ENCODE measurements at regions not wholly inside any gene's neighbourhood (a gene's known extent, or its start where the extent isn't known, plus 50 kb on each side); places are given as distances from the start of the nearest gene placed in this dataset.

DNA sequence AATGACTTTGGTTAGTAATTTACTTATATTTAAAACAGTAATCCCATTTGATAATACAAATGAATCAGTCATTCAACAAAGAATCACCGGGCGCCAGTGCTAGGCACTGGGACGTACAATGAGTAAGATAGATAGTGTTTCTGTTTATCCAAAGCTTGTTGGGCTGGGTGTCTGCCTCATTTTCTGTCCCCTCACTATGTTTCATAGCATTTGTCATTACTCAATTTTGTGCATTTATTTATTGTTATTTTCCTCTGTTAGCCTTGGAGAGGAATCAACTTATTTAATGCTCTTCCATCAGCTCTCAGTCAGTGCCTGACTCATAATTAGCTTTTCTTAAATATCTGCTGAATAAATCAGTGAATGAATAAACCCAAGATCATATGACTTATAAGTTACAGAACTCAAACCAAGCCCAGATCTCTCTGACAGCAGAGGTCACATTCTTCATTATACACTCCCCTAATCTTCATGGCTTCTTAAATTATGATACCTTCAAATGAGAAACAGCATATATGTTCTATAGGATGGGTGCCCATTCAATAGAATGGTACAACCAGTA, 86.2 kb downstream of the TSPAN8 start:
- peak; percentile 73 for DNase-seq
- H3K27me3 ChIP-seq, result no peaks in the 10 kb centered on the region
- peaks cover 12% of the 10 kb centered on the region for H3K9me3 ChIP-seq
- no peak overlapping the region for H3K4me3 ChIP-seq
- H3K36me3 ChIP-seq, result no peaks in the 10 kb centered on the region

DNA sequence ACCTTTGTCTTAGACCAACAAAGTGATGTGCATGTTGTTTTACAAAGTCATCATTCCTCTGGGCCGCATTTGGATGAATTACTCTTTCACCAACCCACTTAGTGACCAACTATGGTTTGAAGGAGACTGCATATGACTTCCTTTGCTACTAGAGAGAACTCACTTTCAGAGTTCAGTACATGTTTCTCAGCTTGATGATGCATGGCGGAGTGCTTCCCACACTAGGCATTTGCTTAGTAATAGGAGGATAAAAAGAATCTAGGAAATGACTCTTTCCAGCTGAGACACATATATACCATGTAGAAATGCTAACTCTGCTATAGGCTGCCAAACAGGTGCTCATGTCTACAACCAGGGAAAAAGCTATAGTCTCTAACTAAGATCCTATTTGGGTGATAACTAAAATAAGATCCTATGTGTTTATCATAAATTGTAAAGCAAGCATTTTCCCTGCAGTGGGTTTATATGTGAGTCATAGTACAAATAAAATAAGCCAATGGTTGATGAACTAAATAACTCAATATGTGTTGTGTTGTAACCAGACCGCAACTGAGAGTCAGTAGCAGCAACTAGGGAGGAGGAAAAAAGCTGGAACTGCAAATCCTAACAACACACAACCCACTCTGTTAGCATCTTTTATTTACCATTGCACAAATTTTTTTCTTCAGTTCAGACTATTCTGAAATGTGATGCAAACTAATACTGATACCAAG, 87.2 kb downstream of the TSPAN8 start:
- H3K9me3 ChIP-seq, result peaks cover 6% of the 10 kb centered on the region
- H3K4me3 ChIP-seq, result no peak overlapping the region
- peak; percentile 20 for DNase-seq
- H3K27me3 ChIP-seq, result no peaks in the 10 kb centered on the region
- no peaks in the 10 kb centered on the region for H3K36me3 ChIP-seq

DNA sequence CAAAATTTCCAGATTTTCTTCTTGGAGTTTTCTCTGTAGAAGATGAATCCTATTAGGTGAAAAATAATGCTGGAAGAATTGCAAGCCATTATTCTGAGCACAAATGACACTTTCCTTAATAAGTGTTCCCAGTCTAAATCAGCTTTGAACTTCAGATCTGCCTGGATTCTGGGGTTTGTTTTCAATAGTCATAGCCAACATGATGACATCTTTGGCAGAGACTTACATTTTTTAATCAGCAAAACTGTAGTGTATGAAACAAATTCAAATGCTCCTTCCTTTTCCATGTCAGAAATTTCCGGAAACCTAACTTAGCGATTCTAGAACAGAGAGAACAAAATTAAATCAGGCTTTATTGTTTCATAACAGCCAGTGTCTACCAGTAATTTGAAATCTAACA, 88.5 kb downstream of the TSPAN8 start:
- H3K4me3 ChIP-seq, result no peak overlapping the region
- H3K36me3 ChIP-seq, result no peaks in the 10 kb centered on the region
- no peaks in the 10 kb centered on the region for H3K27me3 ChIP-seq
- no peaks in the 10 kb centered on the region; the same call in none of the 2 replicates for H3K9me3 ChIP-seq
- DNase-seq, result no peak

DNA sequence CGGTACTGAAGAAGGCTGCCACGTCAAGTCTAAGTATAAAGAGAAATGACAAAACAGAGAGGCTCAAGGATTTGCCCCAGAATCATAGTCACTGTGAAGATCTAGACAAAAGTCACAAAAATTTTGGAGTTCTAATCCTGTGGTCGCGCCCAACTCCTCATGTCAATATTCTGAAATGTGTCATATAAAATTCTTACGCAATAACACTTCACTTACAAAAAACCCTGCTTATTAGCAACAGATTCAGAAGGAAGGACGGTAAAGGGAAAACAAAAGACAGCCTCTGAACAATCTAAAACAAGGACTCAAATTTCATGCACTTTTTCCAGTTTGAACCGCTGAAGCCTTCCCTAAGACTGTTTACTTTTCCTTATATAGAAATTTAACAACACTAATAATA, 94.7 kb downstream of the TSPAN8 start:
- Histone ChIP-seq H3K27me3 (no peaks in the 10 kb centered on the region), H3K9me3 (no peaks in the 10 kb centered on the region), H3K36me3 (no peaks in the 10 kb centered on the region), H3K4me3 (no peak overlapping the region)
- no peak for DNase-seq

DNA sequence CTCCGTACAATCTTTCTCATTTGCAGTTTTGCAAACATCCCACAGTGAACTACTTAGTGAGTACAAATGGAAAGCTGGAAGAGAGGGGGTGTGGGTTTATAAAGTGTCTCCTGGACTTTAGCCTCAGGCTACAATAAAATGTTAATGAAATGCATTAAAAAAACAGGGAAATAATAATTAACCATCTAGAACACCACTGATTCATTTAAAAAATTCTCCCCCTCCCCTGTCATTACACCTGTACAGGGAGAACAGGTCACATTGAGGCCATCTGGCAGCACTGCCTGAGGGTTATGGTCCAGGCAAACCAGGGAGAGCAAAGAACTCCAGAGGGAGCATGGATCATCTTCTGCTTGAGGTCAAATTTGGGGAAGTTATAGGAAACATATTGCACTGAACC, 96.3 kb downstream of the TSPAN8 start:
- Histone ChIP-seq H3K4me3 (no peak overlapping the region), H3K27me3 (no peaks in the 10 kb centered on the region), H3K9me3 (no peaks in the 10 kb centered on the region), H3K36me3 (no peaks in the 10 kb centered on the region)
- no peak for DNase-seq

DNA sequence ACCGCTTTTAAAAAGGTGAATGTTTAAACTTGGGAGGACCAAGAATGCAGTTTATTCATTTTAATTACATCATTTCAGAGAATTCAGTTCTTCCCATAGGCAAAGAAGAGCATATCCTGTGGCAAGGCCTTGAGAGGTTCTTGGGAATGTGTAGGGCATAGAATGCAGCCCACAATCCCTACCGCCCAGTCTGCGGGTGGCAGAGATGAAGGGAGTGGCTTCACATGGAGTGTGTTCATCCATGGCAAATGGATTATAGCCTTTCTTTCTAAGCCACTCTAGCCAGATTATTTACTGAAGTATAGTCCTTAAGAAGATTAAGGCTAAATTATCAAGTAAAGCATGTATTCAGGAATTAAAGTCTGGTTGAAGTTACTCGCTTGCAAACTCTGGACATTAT, 97.4 kb downstream of the TSPAN8 start:
- no peaks in the 10 kb centered on the region for H3K36me3 ChIP-seq
- DNase-seq, result no peak
- no peaks in the 10 kb centered on the region for H3K27me3 ChIP-seq
- no peak overlapping the region for H3K4me3 ChIP-seq
- H3K9me3 ChIP-seq, result no peaks in the 10 kb centered on the region

DNA sequence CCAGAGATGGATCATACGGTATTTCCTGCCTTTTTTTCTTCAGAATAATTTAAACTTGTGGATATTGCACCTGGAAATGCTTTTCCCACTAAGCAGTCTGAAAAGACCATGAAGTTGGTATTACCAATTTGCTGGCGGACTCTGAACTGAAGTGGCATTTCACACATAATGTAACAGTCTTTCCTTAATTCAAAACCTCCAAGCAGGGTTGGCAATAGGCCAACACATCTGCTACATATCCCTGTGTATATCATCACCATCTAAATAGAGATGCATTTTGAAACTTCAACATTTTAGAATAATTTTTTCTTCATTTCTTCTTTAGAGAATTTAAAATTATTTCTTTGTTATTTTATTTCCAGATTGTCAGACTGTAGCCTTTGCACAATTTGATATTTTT, 100.5 kb downstream of the TSPAN8 start:
- Histone ChIP-seq H3K9me3 (no peaks in the 10 kb centered on the region), H3K27me3 (no peaks in the 10 kb centered on the region), H3K4me3 (no peak overlapping the region), H3K36me3 (no peaks in the 10 kb centered on the region)
- DNase-seq, result no peak

DNA sequence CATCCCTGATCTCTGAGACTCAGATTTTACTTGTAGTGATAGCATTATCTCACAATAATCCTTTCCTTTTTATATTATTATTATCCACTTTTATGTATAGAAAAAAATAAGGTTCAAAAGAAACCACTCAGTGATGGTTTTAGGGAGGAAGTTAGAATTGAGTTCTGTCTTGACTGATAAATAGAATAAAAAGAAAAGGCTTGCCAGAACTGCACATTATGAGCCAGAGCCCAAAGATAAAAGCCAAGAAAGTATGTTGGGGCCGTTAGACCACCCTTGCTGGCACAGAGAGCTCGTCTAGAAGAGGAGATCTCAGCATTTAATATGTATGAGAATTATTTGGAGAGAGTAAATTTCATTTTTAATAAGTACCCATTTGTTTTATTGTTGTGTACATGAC, 103.2 kb downstream of the TSPAN8 start:
- Histone ChIP-seq H3K9me3 (no peaks in the 10 kb centered on the region), H3K36me3 (no peaks in the 10 kb centered on the region), H3K4me3 (no peak overlapping the region), H3K27me3 (no peaks in the 10 kb centered on the region)
- DNase-seq, result no peak

DNA sequence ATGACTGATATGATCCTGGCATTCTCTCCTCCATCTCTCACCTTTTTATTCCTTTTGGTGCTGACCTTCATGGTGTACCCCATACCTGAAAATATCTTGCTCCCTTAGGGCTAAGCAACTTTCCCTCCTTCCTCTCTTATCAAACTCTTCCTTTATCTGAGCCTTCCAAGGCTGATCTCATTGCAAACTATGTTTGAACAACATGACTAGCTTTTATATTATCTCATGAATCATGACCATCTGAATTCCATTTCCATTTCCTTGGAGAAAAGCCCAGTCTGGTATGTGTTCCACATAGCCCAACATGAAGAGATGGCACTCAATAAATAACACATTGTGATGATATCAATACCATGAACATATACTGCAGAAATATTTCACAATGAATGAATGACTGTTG, 111.6 kb downstream of the TSPAN8 start:
- no peaks in the 10 kb centered on the region for H3K27me3 ChIP-seq
- no peak overlapping the region for H3K4me3 ChIP-seq
- no peak for DNase-seq
- H3K36me3 ChIP-seq, result no peaks in the 10 kb centered on the region
- H3K9me3 ChIP-seq, result no peaks in the 10 kb centered on the region

DNA sequence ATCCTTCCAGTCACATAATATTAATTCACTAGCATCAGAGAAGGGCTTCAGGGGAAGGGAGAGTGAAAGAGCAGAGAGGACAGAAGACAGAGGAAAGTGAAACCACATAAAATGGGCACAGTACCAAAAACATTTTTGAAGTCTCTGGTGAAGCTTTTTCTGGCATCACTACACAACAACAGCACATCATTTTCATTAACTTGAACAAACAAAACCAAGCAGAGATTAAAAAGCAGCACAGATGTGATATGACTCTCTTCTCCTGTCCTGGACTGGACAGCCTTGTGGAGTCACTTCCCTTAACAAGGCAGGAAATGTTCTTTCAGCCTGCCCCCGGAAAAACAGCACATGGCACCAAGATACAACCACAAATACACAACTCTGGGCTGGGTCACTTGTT, 112.0 kb downstream of the TSPAN8 start:
- Histone ChIP-seq H3K36me3 (no peaks in the 10 kb centered on the region), H3K4me3 (no peak overlapping the region), H3K9me3 (no peaks in the 10 kb centered on the region), H3K27me3 (no peaks in the 10 kb centered on the region)
- DNase-seq, result peak; percentile 45

DNA sequence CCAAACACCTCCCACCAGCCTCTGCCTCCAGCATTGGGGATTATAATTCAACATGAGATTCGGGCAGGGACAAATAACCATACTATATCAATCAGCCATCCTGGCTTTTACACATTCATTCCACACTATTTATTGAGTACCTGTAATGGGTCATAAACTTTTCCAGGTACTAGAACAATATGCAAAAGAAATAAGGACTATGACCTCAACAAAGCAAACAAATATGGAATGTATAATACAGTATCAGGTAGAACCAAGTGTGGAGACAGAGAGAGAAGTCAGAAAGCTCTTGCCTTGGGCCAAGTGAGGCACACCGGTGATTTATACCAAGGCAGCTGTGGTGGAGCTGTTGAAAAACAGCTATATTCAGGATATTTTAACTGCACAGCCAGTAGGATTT, 116.3 kb downstream of the TSPAN8 start:
- no peaks in the 10 kb centered on the region for H3K36me3 ChIP-seq
- no peaks in the 10 kb centered on the region for H3K27me3 ChIP-seq
- H3K4me3 ChIP-seq, result no peak overlapping the region
- DNase-seq, result no peak
- no peaks in the 10 kb centered on the region for H3K9me3 ChIP-seq

DNA sequence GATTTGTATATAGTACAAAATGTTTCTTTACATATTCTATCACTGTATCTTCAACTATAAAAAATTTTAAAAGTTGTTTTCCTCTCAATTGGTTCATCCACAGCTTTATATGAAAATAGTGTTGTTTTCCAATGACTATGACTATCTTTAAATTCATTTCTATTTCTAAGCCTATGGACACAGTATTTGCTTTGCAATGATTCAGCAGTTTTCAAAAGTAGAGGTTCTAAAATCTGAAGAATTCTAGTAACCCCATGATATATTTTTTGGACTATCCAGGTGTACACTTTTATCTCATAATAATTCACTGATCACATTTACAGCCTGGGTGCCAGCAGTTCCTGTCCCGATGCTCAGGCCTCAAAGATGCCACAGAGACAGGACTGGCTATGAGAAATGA, 118.4 kb upstream of the PTPRR start:
- no peak for DNase-seq
- H3K4me3 ChIP-seq, result no peak overlapping the region
- H3K36me3 ChIP-seq, result no peaks in the 10 kb centered on the region
- H3K27me3 ChIP-seq, result no peaks in the 10 kb centered on the region
- no peaks in the 10 kb centered on the region for H3K9me3 ChIP-seq

DNA sequence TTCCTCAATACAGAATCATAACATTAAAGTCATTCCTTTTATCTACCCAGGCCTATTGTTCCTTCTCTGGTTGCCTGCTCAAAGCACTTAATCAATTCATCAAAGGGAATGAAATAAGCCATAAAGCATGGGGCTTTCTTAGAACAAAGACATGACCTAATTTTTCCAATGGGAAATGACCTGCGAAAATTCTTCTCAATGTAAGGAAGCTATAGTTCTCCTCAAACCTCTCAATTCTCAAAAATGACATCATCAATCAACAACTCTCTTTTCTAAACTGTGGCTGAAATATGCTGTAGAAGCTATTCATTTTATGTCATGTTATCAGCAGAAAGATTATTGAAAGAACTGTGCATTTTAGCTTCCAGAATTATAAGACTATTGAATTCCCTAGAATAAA, 116.0 kb upstream of the PTPRR start:
- H3K4me3 ChIP-seq, result no peak overlapping the region
- no peak for DNase-seq

DNA sequence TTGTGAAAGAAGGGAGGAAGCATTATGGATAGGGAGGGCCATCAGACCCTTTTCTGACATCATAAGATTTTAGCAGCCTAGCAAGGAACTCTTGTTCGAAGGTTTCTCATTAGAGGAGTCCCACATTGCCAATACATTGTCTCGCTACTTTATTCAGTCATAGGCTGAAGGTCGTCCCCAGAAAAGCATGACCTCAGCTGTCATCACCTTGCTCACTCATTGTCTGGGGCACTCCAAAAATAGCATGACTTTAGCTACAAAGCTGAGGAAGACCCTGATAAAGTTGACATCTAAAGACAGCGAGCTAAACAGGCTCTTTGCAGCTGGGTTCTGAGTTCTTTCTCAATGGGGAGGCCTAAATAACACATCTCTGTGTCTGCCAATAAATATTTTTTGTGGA, 112.4 kb upstream of the PTPRR start:
- no peak for DNase-seq
- no peaks in the 10 kb centered on the region for H3K9me3 ChIP-seq

More for the DNA sequence above, 116.0 kb upstream of the PTPRR start:
- H3K9me3 ChIP-seq, result no peaks in the 10 kb centered on the region
- no peaks in the 10 kb centered on the region for H3K27me3 ChIP-seq
- no peaks in the 10 kb centered on the region for H3K36me3 ChIP-seq

DNA sequence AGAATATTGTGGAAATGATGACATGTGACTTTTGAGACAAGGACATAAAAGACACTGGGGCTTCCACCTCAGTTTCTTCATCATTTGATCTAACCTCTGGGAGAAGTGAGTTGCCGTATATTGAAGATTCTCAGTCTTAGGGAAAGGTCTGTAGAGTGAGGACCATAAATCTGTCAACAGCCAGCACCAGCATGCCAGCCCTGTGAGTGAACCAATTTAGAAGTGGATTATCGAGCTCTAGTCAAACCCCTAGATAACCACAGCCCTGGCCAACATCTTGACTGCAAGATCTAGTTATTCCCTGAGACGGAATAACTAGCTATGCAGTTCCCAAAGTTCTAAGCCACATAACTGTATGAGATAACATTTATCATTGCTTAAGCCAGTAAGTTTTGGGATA, 108.8 kb upstream of the PTPRR start:
- no peaks in the 10 kb centered on the region for H3K9me3 ChIP-seq
- no peak overlapping the region for H3K4me3 ChIP-seq
- no peaks in the 10 kb centered on the region for H3K36me3 ChIP-seq
- no peaks in the 10 kb centered on the region for H3K27me3 ChIP-seq
- no peak for DNase-seq

More for the DNA sequence above, 112.4 kb upstream of the PTPRR start:
- Histone ChIP-seq H3K27me3 (no peaks in the 10 kb centered on the region), H3K36me3 (no peaks in the 10 kb centered on the region), H3K4me3 (no peak overlapping the region)

DNA sequence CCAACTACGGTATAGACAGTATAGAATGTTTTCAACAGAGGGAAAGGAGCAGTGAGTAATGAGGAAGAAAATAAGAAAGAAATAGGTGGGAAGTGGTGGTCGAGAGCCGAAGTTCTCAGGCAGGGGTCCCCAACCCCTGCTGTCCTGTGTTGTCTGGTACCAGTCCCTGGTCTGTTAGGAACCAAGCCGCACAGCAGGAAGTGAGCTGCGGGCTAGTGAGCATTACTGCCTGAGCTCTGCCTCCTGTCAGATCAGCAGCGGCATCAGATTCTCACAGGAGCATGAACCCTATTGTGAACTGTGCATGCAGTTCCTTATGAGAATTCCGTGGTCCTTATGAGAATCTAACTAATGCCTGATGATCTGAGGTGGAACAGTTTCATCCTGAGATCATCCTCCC, 107.3 kb upstream of the PTPRR start:
- no peaks in the 10 kb centered on the region for H3K9me3 ChIP-seq
- H3K27me3 ChIP-seq, result no peaks in the 10 kb centered on the region
- no peak for DNase-seq
- H3K36me3 ChIP-seq, result no peaks in the 10 kb centered on the region
- no peak overlapping the region for H3K4me3 ChIP-seq

DNA sequence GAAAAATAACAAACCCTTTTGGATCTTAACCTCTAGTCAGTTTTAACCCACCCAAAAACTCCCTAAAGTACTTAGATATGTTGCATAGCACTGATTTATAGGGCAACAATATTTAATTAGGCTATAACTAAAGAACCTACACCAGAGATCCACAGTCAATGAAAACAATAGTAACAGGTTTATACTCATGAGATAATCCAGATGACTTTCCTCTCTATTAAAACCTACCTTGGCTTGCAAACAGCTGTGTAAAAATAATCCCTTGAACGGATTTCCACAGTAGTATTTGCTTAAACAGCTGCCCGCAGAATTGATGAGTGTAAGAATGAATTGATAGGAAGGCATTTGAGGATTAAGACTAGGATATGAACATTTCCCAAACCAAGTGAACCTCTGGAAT, 104.3 kb upstream of the PTPRR start:
- H3K27me3 ChIP-seq, result no peaks in the 10 kb centered on the region
- no peak overlapping the region for H3K4me3 ChIP-seq
- H3K36me3 ChIP-seq, result no peaks in the 10 kb centered on the region
- DNase-seq, result no peak
- H3K9me3 ChIP-seq, result no peaks in the 10 kb centered on the region

DNA sequence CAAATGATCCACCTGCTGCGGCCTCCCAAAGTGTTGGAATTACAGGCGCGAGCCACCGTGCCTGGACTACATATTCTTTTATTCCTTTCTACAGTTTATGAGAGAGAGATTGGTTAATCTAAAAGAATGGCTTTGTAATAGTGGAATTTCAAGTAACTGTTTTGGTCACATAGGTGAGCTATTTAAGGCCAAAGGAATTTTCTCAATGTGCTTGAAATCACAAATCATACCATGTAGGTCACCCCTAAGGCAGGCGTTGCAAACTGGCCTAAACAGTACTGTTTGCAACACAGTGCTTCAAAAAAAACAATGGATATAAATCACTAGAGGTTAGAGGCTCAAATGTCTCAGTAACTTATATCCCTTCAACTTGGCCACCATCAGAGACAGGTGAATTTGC, 103.7 kb upstream of the PTPRR start:
- no peak for DNase-seq

More for the DNA sequence above, 103.7 kb upstream of the PTPRR start:
- H3K9me3 ChIP-seq, result no peaks in the 10 kb centered on the region
- H3K4me3 ChIP-seq, result no peak overlapping the region
- H3K27me3 ChIP-seq, result no peaks in the 10 kb centered on the region
- H3K36me3 ChIP-seq, result no peaks in the 10 kb centered on the region

All from MG63 (cell line).